ENCODE measurements at regions not wholly inside any gene's neighbourhood (a gene's known extent, or its start where the extent isn't known, plus 50 kb on each side); places are given as distances from the start of the nearest gene placed in this dataset.

DNA sequence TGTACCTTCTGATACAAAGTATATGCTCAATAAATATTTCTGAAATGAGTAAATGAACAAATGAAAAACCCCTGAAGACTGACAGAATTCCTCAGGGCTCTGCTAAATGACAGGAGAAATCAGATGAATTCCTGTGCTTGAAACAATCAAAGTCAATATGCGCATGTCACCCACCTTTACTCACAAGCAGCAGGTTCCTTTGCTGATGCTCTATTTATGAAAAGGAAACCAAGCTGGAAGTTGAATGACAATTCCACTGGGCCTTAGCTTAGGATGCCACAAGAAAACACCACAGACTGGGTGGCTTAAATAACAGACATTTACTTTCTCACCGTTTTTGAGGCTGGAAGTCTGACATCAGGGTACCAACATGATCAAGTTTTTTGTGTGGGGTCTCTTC is 477.5 kb upstream of the TEX13C start:
- DNase-seq = no peak

- no peak for DNase-seq
These were observed 458.9 kb upstream of the TEX13C start for GRCh38 chrX:124860736-124861135.

DNA sequence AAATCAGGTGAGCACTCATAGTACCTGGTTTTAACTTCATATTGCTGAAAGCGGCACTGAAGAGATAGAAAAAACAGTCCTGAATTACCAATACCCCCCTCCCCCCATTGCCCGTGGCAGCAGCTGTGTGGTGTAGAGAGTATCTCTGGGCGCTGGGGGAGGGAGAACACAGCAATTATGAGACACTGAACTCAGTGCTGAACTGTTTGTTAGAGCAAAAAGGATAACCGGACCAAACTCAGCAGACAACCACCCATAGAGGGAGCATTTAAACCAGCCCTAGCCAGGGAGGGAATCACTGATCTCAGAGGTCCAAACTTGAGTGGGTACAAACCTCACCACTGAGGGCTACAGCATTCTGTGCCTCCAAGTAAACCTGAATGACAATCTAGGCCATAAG is 457.4 kb upstream of the TEX13C start:
- DNase-seq = no peak

GRCh38 chrX:124863303-124863702 is 456.4 kb upstream of the TEX13C start:
- no peak for DNase-seq

- DNase-seq = no peak
These were observed 432.1 kb upstream of the TEX13C start for GRCh38 chrX:124887572-124887971.

DNA sequence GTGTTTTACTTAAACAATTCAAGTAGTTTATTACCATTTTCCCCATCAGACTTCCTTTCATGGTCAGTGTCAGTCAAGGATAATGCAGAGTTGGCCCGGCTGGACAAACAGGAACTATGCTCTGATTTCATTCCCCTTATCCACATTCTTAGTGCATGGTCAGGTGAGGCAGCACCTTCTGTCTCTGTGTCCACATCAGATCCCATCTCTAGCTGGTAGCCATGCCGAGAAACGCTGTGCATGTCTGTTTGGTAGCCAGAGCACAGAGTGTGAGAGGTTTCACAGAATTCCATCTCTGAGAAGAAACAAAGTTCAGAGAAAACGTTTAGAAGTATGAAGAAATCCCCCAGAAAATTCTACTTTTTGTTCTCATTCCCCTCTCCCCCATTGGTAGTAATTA is 423.7 kb upstream of the TEX13C start:
- no peak for DNase-seq

DNA sequence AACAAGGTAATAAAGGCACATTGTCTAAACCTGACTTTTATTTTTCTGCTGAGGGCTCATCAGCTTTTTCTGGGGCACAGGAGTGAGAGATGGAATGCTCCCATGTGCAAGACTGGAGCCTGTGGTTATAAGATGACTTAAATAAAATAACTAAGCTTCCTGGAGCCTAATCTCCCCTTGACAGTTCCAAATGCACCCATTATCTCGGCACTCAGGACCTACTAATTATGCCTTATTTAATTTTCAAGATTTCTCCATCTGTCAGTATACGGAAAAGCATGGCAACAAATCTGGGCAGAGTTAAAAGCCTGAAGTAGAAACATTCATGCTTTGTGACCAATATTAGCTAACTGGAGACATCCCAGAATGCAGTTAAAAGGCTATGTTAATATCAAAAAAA is 416.7 kb upstream of the TEX13C start:
- DNase-seq = no peak

GRCh38 chrX:124910611-124911010 is 409.1 kb upstream of the TEX13C start:
- DNase-seq = no peak

GRCh38 chrX:124917011-124917410 is 402.7 kb upstream of the TEX13C start:
- no peak for DNase-seq

DNA sequence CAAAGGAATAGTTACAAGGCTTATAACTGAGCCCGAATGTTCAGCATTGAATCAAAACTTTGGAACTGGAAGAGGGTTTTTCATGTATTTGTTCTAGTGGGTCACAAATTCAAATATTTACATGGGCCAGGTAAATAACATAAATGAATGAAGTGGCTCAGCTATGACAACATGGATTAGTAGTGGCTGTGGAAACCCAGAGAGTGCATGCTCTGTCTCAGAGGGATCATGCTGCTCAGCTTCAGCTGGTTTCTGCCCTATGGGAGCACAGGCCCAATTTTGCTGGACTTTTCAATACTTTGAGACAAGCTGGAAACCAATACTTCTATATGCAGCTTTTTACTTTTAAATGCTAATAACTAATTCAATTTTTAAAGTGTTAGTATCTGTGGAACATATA is 394.0 kb upstream of the TEX13C start:
- DNase-seq = no peak

- DNase-seq = no peak
These were observed 388.4 kb upstream of the TEX13C start for GRCh38 chrX:124931241-124931640.

DNA sequence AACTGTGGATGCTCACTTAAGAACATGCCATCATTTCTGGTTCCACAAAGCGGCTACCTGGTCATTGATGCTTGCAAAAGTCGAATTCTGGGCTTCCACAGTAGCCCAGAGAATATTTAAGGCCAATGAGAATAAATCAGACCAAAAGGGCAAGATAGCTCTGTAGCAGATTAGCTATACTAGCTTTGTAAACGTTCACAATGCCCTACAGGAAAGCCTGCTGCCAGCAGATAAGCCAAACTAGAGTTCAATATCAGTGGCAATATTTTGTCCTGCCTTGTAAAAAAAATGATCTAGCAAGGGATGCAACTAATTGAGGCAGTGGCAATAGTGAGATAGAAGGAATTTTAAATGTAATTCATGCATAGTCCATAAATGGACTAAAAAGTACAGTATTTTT is 387.7 kb upstream of the TEX13C start:
- DNase-seq = no peak

- DNase-seq = no peak
These were observed 381.0 kb upstream of the TEX13C start for GRCh38 chrX:124938715-124939114.

DNA sequence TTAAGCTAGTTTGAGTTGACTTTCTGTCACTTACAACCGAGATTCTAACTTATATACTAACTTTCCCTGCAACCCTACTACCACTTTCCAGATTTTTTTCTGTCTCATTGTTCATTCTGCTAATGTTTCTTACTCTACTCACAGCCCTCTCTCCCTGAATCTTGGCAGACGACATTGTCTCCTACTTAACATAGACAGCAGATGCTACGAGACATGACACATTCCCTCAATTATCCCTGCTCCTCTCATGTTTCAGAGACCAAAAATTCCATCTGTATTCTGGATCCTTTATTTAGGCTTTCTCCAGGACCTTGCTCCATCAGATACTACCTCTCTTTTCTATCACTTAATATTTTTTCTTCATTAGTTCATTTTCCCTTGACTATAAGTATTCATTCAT is 379.1 kb upstream of the TEX13C start:
- no peak for DNase-seq

GRCh38 chrX:124954402-124954801 is 365.3 kb upstream of the TEX13C start:
- DNase-seq = no peak

DNA sequence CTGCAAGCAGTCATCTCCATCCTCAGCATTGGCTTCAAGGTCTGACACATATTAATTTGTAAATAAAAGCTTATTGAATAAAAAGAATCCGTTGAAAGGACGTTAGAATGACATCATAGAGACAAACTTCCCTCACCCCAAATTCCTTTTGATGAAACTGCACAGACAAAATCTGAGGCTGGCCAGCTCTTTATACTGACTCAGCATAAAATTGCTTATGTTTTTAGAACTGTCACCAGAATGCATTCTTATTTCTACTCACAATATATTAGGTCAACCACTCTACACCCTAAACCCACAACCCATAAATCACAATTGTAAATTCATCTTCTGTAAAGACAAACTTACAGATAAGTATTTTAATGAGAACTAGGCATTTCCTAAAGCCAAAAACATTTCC is 359.2 kb upstream of the TEX13C start:
- no peak for DNase-seq

- no peak for DNase-seq
These were observed 356.0 kb upstream of the TEX13C start, which contains the start of gene TENM1 for GRCh38 chrX:124963717-124964116. TSS of gene TENM1 (minus strand) at chrX:124963817.

GRCh38 chrX:124975456-124975855 is 344.2 kb upstream of the TEX13C start:
- DNase-seq = no peak

DNA sequence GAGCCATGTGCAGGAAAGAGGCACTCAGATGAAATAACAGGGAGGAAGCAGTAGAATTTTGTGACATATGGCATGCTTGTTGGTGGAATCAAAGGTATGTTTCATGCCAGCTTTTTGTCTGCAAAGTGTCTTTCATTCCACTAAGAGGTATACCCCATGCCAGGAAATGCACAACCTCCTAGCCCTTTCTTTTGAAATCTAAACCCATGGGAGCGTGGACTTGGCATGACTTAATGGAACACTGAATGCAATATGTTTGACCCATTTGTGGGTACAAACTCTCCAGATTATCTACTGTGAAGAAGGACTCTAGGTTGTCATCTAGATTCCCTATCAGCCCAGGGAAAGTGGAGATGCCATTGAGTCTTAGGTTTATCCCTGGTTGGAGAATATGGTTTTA is 338.3 kb upstream of the TEX13C start:
- DNase-seq = no peak

DNA sequence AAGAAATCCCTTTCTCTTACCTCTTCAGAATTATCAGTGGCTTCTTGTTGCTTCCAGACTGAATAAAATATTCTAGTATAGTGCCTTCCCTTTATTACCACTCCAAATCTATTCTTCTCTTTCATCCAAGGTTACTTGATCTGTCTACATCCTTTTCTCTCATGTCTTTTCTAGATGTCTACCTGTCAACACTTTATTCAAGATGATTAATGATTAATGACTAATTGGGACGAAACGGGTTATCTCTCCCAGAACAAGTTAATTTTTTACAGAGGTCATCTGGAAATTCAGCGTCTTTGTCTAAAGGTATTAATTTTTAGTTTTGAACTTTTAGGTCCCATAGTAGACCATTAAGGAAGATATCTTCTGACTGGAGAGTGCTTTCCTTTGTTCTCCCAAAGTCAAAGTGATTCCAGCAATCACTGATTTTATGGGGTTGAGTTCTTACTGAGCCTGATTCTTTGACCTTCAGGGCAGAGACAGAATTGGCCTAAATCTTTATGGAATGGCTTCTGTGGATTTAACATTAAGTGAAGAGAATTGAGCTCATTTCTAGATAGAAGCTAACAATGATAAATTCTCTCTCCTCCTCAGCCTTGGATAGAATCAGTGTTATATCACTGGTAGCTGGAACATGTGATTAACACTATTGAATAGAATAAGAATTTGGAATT is 335.4 kb upstream of the TEX13C start:
- no peak for DNase-seq

DNA sequence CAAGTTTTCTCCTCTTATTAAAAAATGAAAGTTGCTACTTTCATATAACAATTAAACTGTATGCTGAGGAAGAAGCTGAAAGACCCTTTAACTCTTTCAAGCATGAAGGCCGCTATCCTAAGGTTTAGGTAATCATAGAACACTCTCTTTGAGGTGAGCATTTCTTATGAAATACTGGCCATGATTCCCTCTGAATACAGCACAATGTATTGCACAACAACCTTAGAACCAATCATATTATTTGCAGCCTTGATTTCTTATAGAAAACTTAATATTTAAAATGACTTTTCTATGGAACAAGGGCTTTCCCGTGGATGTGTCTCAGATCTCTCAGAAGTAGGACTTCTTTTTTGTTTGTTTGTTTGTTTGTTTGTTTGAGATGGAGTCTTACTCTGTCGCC is 333.4 kb upstream of the TEX13C start:
- no peak for DNase-seq

- DNase-seq = no peak
These were observed 325.9 kb upstream of the TEX13C start for GRCh38 chrX:124993735-124994134.

- no peak for DNase-seq
These were observed 325.3 kb upstream of the TEX13C start for GRCh38 chrX:124994404-124994803.

DNA sequence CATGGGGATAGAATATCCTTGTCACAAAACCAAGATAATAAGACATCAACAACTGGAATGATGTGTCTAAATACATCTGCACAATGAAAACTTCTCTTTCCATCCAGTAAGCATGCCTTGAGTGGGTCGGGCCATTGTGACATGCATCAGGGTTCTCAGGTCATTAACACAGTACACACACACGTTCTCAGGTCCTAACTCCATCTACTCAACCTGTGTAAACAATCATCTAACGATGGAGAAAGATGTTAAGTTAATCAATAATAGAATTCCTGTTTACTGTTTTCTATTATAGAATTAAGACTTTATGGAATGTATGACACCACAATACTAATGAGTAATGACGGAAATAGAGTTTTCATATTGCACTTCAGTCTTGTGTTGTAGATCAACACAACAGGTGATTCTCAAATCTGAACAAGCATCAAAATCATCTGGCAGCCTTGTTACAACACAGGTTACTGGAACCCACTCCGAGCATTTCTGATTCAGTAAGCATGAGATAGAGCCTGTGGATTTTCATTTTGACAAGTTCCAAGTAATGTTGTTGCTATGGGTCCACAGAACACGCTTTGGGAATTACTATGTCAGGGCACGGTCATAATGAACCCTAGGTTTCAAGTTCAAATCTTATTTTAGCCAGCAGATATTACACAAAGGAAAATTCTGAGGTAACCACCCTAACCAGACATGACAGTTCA is 315.8 kb upstream of the TEX13C start:
- no peak for DNase-seq

GRCh38 chrX:125004799-125005198 is 314.9 kb upstream of the TEX13C start:
- no peak for DNase-seq

All from suppressor macrophage (primary cell).